Stimulated activated CD4-positive, alpha-beta T cell treated with anti-CD3 and anti-CD28 coated beads, Interleukin-2, amount 100 ng/mL, for 4 hours (primary cell): ENCODE measurements at regions not wholly inside any gene's neighbourhood (a gene's known extent, or its start where the extent isn't known, plus 50 kb on each side); places are given as distances from the start of the nearest gene placed in this dataset.

Source experiments
- DNase-seq: peaks from one replicate; pipeline ENCODE4 v3.0.0-alpha.2; 2020; ENCODE audit warnings: low read depth

GRCh38 chr6:165229216-165229615 is 80.2 kb downstream of the C6orf118 start:
- DNase-seq, result no peak

GRCh38 chr6:165227644-165228329 is 81.6 kb downstream of the C6orf118 start:
- DNase-seq, result no peak

DNA sequence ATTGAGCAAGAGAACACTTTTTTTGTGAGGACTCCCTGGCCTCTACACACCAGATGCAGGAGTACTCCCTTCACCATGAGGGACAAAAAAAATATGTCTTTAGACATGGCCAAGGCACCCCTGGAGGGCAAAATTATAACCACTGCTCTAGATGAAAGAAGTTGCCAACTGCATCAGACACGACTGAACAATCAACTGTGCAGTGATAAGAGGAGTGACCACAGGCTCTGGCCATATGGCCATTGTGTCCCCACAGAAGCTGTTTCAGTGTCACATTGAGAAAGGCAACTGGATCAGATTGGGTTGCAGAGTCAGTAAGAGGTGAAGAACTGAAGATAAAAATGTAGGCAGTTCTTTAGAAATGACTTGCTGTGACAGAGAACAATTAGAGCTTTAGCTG is 85.7 kb downstream of the C6orf118 start:
- DNase-seq, result no peak

DNA sequence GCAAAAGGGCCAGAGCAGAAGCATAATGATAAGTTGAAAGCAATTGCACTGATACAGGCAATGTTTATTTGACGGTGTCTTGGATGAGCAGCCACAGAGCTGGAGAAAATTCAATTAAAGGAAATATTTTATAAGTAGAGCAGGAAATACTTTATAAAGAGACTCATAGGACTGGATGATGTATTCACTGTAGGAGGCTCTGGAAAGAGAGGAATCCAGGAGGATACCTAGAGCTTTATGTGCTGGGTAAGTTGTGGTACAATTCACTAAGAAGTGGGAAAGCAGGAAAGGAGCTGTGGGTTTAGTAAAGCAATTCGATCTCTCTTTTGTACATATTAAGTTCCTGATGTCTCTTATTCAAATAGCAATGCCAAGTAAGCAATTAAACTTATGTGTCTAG is 86.3 kb downstream of the C6orf118 start:
- DNase-seq, result no peak

- DNase-seq, result no peak
These were observed 86.9 kb downstream of the C6orf118 start for GRCh38 chr6:165222315-165223025.

- no peak for DNase-seq
These were observed 89.4 kb downstream of the C6orf118 start for GRCh38 chr6:165220045-165220444.

GRCh38 chr6:165219629-165220028 is 89.8 kb downstream of the C6orf118 start:
- no peak for DNase-seq

DNA sequence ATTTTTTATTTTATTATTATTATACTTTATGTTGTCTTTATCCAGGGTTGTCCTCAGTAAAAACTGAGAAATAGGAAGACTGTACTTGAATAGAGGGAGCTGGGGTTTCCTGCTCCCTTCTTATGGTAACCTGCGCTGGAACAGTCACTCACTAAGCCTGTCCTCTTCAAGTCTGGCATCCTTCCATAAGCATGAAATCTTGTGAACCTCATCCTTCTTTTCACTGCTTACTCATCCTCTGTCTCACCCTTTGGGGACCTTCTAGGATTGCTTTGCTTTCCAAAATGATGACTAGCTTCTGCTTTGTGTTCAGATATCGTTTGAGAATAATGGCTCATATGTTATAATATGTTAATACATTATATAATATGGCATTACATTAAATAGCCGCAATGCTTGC is 90.6 kb downstream of the C6orf118 start:
- DNase-seq, result no peak

DNA sequence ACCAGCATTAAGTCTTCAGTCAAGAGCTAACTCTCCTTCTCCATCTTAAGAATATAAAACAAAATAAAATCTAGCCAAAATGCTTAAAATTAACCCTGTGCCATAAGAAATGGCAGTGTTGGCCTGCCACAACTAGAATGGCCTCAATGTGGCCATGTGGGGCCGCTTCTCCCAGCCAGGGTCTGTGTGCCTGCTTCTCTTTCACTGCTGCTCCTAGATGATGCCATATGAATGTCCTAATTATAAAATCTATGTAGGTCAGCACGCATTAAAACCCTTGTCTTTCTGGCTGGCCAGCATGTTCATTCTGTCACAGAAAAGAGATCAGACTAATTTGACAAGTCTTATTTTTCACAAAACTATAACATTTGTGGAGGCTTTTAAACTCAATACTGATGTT is 102.6 kb downstream of the C6orf118 start:
- DNase-seq, result no peak

DNA sequence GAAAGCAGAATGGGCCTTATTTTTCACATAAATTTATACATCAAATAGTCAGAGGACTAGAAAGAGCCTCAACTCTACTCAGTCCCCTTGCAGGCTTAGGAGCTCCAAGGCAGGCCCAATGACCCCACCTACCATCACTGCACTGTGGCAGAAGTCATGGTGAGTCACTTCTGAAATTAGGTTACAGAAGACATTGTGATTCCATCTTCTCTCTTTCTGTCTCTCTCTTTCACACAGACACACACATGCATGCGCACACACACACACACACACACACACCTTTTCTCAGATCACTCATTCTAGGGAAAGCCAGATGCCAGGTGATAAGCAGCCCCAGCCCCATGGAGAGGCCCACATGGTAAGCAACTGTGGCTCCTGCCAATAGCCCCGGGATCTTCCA is 103.8 kb downstream of the C6orf118 start:
- no peak for DNase-seq

DNA sequence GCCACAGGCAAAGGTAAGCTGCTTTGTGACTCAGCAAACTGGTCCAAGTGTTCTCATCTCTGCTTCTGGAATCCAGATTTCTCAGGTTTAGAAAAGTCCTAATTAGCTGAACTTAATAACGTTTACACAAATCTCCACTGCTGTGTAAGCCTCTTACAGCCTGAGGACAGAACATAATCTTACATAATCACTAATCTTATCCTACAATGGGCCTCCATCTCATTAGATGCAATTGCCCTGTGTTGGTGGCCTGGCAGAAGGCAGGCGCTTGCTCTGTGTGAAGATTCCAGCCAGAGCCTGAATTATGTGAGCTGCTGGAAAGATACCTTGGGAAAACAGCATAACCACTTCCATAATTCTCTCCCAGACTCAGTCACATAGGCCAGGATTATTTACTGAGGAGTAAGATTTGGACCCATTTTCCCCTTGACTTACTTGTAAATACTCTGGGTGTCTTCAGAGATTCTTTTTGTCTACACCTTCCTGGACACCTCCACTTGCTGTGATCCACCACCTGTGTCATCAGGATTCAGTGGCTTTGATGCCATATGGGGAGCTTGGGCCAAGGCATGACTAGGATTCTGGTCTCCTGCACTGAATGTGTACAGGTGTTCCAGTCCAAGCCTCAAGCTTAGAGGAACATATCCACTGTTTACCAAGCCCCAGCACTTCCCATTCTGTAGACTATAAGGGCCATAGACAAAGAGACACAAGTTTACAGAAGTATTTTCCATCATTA is 104.4 kb downstream of the C6orf118 start:
- no peak for DNase-seq

DNA sequence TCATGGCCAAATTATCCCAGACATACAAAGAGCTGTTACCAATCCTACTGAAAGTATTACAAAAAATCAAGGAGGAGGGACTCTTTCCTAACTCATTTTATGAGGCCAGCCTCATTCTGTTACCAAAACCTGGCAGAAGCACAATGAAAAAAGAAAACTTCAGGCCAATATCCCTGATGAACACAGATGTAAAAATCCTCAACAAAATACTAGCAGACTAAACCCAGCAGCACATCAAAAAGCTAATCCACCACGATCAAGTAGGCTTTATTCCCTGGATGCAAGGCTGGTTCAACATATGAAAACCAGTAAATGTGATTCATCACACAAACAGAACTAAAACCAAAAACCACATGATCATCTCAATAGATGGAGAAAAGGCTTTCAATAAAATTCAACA is 109.2 kb downstream of the C6orf118 start:
- no peak for DNase-seq

DNA sequence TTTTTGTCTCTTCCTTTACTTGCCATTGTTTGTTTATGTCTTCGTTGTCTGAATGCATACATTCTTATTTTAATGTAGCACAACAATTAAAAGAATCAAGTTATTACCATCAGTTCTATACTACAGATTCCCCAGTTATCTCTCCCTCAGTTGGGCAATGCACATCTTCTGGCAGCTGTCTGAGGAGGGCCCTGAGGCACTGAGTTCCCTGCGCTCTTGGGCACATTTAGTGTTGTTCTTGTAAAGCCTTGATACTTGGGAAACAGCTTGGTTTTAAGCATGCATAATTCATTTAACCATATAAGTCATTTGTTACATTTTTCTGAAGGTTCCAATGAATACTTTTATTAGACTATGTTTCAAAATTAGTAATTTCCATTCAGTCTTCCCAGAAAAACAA is 117.9 kb downstream of the C6orf118 start:
- no peak for DNase-seq

- DNase-seq, result no peak
These were observed 122.8 kb downstream of the C6orf118 start for GRCh38 chr6:165186441-165187205.

DNA sequence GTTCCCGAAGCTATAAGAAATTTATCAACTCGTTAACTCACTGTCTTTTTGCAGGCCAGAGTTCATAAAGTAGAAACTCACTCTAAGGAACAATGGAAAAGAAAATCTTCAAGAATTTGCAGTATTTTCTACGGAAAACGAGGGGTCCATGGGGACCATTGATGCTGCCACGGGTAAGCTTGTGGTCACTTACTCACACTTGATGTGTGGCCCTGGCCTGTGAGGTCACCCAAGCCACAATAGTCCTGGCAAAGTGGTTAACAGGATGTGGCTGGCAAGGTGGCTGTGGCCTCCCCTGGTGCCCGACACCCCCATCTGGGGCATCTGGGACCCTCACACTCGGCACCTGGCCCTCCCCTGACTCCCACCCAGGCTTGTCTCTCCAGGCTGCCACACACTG is 123.4 kb downstream of the C6orf118 start:
- no peak for DNase-seq

DNA sequence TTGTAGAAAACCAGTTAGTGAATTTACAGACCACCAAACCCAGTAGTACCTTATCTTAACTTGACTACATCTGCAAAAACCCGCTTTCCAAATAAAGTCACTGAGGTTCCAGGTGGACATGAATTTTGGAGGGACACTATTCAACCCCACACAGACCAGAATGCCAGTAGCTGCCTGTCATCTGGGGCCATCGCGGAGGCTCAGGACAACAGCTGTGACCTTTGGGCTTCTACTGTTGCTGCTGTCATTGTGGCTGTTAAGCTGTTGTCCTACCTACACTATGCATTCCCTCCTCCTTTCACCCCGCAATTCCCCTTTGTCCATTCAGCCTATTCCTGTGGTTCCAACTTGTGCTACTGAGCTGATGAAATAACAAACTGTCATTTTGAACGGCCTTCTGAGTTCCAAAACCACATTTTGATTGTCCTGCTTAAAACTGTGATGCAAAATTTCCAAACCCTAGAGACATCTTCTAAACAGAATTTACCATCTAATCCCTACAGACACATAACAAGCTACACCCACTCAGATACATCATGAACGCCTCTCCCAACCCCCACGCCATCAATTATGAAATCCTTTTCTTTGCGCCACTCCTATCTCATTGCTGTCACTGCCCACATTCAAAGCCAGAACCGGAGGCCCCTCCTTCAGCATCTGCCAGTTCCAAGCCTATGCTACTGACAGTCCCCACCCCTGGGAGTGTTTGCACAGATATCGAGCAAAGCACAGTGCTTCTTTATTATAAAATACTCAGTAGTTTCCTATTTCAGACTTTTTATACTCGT is 125.0 kb downstream of the C6orf118 start:
- no peak for DNase-seq

- DNase-seq, result no peak
These were observed 125.8 kb downstream of the C6orf118 start for GRCh38 chr6:165183496-165184140.

- DNase-seq, result no peak
These were observed 126.3 kb downstream of the C6orf118 start for GRCh38 chr6:165183071-165183470.

GRCh38 chr6:165181951-165182414 is 127.4 kb downstream of the C6orf118 start:
- DNase-seq, result no peak

DNA sequence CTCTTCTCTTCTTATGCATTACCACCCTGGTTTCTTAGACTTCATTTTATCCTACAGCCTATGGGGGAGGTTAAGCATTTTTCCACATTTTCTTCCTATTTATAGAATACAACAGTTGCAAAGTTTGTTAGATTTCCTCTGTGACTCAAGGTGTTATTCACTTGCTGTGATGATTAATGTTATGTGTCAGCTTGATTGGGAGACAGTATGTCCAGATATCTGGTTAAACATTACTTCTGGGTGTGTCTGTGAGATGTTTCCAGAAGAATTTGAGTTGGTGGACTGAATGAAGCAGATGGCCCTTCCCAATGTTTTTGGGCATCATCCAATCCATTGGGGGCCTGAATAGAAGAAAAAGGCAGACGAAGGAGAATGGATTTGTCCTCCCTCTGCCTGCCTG is 131.3 kb downstream of the C6orf118 start:
- no peak for DNase-seq

- no peak for DNase-seq
These were observed 135.9 kb downstream of the C6orf118 start for GRCh38 chr6:165173484-165173883.
